Panc1 (cell line): ENCODE measurements at regions not wholly inside any gene's neighbourhood (a gene's known extent, or its start where the extent isn't known, plus 50 kb on each side); places are given as distances from the start of the nearest gene placed in this dataset.

Source experiments
- ATAC-seq: fragments of 200-7000 bp; cut with Tn5 transposase; 2 replicates; pipeline ENCODE4 v1.9.1; 2020; ENCODE audit warnings: mild to moderate bottlenecking, moderate library complexity
- BruUV-seq: library from RNA; stranded (reverse); fragments of 400-500 nt; replicated peaks from 2 replicates; lab custom pipeline; 2021; lab: Mats Ljungman, UMichigan
- CTCF ChIA-PET: fragments of 300-600 bp; sonication (Branson Sonifier 250); formaldehyde crosslinking; loops from one replicate; lab custom pipeline; 2022; ENCODE audit warnings: antibody characterized with exemption; lab: Charles Lee
- POLR2A ChIA-PET: fragments of 300-600 bp; sonication (Branson Sonifier 250); formaldehyde crosslinking; loops from one replicate; lab custom pipeline; 2022; ENCODE audit warnings: antibody characterized with exemption; lab: Charles Lee
- DNase-seq: peaks from one replicate; pipeline ENCODE4 v3.0.0-alpha.2; 2010; ENCODE audit warnings: low read depth, low spot score
- H3K27ac ChIP-seq: 2 replicates; pipeline ENCODE4 v1.5.1; 2011; ENCODE audit warnings: mild to moderate bottlenecking, low read length, inconsistent platforms
- H3K27me3 ChIP-seq: fragments of 200-500 bp; sonication (Bioruptor generic); 2 replicates; pipeline ENCODE4 v1.6.0; 2014; ENCODE audit warnings: low read length, inconsistent platforms; ENCODE audit not compliant: control insufficient read depth, insufficient read depth
- H3K36me3 ChIP-seq: fragments of 200-500 bp; sonication (Bioruptor generic); 2 replicates; pipeline ENCODE4 v1.5.1; 2014; ENCODE audit warnings: inconsistent platforms, mild to moderate bottlenecking, low read length, moderate library complexity; ENCODE audit not compliant: control insufficient read depth, insufficient read depth
- H3K4me1 ChIP-seq: 2 replicates; pipeline ENCODE4 v1.5.1; 2011; ENCODE audit warnings: inconsistent platforms, mild to moderate bottlenecking, low read length, moderate library complexity; ENCODE audit not compliant: control insufficient read depth, insufficient read depth
- H3K4me3 ChIP-seq, 2 experiments: 2 replicates each; pipeline ENCODE4 v1.5.1; 2011 to 2012; ENCODE audit warnings: low read depth in 2 of 2, low read length in 2 of 2, mild to moderate bottlenecking in 2 of 2, inconsistent platforms in 1 of 2, moderate library complexity in 1 of 2
- H3K9me3 ChIP-seq: fragments of 200-500 bp; sonication (Bioruptor generic); 2 replicates; pipeline ENCODE4 v1.5.1; 2014; ENCODE audit warnings: low read depth, mild to moderate bottlenecking, inconsistent platforms, low read length, moderate library complexity; ENCODE audit not compliant: control insufficient read depth, insufficient read depth
- CTCF ChIP-seq: fragments of 450-650 bp; IDR thresholded peaks from 2 replicates; pipeline ENCODE4 v1.5.1; 2017; ENCODE audit warnings: mild to moderate bottlenecking
- POLR2AphosphoS5 ChIP-seq: IDR thresholded peaks from 2 replicates; pipeline ENCODE4 v1.6.1; 2012; ENCODE audit warnings: mild to moderate bottlenecking, low read depth, low read length, moderate library complexity
- REST ChIP-seq, 2 experiments: IDR thresholded peaks; 2 replicates each; pipeline ENCODE4 v1.6.1; 2011 to 2012; ENCODE audit warnings: low read depth in 2 of 2, control low read depth in 1 of 2, low read length in 1 of 2, mild to moderate bottlenecking in 1 of 2, moderate library complexity in 1 of 2; ENCODE audit not compliant: insufficient read depth in 1 of 2
- SIN3A ChIP-seq: IDR thresholded peaks from 2 replicates; pipeline ENCODE4 v1.6.1; 2012; ENCODE audit warnings: low read depth, mild to moderate bottlenecking, low read length, moderate library complexity, borderline replicate concordance; ENCODE audit not compliant: insufficient read depth
- TCF7L2 ChIP-seq: IDR thresholded peaks from 2 replicates; pipeline ENCODE4 v1.6.1; 2011; ENCODE audit warnings: mild to moderate bottlenecking, low read depth, low read length, inconsistent platforms
- in situ Hi-C: cut with HindIII; loops from 2 replicates; pipeline ENCODE4 v1.10.0; 2016; ENCODE audit warnings: low sequenced_read_pairs, low pct_unique_long_range_greater_than_20kb
- intact Hi-C: fragments of 100-400 bp; cut with micrococcal nuclease; formaldehyde crosslinking; loops from one replicate; pipeline ENCODE4 v1.10.0; 2022; ENCODE audit not compliant: unreplicated experiment

DNA sequence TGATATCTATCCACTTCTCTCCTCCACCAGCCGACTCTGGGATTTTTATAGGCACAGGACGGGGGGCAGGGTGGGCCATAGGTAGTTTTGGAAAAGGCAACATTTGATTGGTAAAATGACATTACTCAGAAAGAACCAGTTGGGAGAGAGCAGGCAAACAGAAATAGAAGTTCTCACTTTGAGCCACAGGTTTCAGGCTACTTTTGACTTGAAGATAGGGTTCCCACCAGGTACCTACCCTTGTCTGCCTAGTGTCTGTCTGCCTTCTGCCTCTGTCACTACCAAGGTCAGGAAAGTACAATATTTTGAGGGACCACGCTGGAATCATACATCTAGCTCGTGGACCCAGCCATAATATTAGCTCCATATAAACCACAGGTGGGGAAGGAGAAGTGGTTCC is 412.9 kb upstream of the GRM7 start:
- in situ Hi-C loops, result no loop called here
- H3K27ac ChIP-seq, result no peak overlapping the region
- H3K27me3 ChIP-seq, result no peaks in the 10 kb centered on the region; the same call in 1 of the 2 replicates
- no peak for DNase-seq
- no peaks in the 10 kb centered on the region for H3K36me3 ChIP-seq
- no peaks in the 10 kb centered on the region for H3K9me3 ChIP-seq
- ChIA-PET POLR2A (no interaction called here), CTCF (no interaction called here)
- no TSS peak for BruUV-seq
- TF ChIP-seq POLR2AphosphoS5 (no peak), CTCF (no peak), TCF7L2 (no peak), REST (IDR thresholded peaks at IDR 0.05; ENCODE audit: insufficient read depth in 1 of 2, low read depth in 2 of 2, low read length in 1 of 2) (no peak), SIN3A (no peak)
- ATAC-seq, result no peak
- H3K4me3 ChIP-seq, result no peak overlapping the region
- no peaks in the 10 kb centered on the region for H3K4me1 ChIP-seq
- intact Hi-C loops, result no loop called here

GRCh38 chr3:6449099-6449498 is 411.8 kb upstream of the GRM7 start:
- DNase-seq (no peak), ATAC-seq (no peak)
- no peak overlapping the region for H3K27ac ChIP-seq
- no peak overlapping the region for H3K4me3 ChIP-seq
- H3K4me1 ChIP-seq, result no peaks in the 10 kb centered on the region
- ChIA-PET POLR2A (no interaction called here), CTCF (no interaction called here)
- in situ Hi-C loops, result no loop called here
- no peaks in the 10 kb centered on the region; the same call in 1 of the 2 replicates for H3K27me3 ChIP-seq
- TF ChIP-seq TCF7L2 (no peak), CTCF (no peak), REST (IDR thresholded peaks at IDR 0.05; ENCODE audit: insufficient read depth in 1 of 2, low read depth in 2 of 2, low read length in 1 of 2) (no peak), SIN3A (no peak), POLR2AphosphoS5 (no peak)
- H3K9me3 ChIP-seq, result no peaks in the 10 kb centered on the region
- intact Hi-C loops, result no loop called here
- BruUV-seq, result no TSS peak
- no peaks in the 10 kb centered on the region for H3K36me3 ChIP-seq
